ENCODE measurements at regions not wholly inside any gene's neighbourhood (a gene's known extent, or its start where the extent isn't known, plus 50 kb on each side); places are given as distances from the start of the nearest gene placed in this dataset.

GRCh38 chr2:66696886-66697285 is 262.0 kb downstream of the MEIS1 start:
- no peak overlapping the region for H3K4me3 ChIP-seq (ENCODE audit: insufficient read depth in 1 of 2, low read depth in 1 of 2, low read length in 2 of 2)
- H4K8ac ChIP-seq (ENCODE audit: low read length), result no peak overlapping the region
- DNase-seq, result no peak
- H3K9ac ChIP-seq (ENCODE audit: low read length), result peak overlapping the region; percentile 50
- no peak overlapping the region for H2BK12ac ChIP-seq (ENCODE audit: low read length in 2 of 2)
- no peaks in the 10 kb centered on the region for H3K27me3 ChIP-seq (ENCODE audit: control insufficient read depth in 1 of 2, insufficient read depth in 1 of 2, low read length in 2 of 2)
- H3K23ac ChIP-seq (ENCODE audit: low read length in 2 of 2), result no peak overlapping the region
- no peaks in the 10 kb centered on the region for H3K4me1 ChIP-seq (ENCODE audit: control insufficient read depth, insufficient read depth, low read depth, low read length)
- H3K18ac ChIP-seq (ENCODE audit: low read depth in 1 of 2, low read length in 2 of 2), result no peak overlapping the region
- H3K4ac ChIP-seq (ENCODE audit: low read depth in 1 of 2, low read length in 2 of 2), result no peak overlapping the region
- H2BK15ac ChIP-seq (ENCODE audit: low read depth, poor library complexity, severe bottlenecking), result no peak overlapping the region
- no peaks in the 10 kb centered on the region for H3K79me1 ChIP-seq (replicated peaks; ENCODE audit: low read length, poor library complexity, severe bottlenecking)
- H3K4me2 ChIP-seq (ENCODE audit: low read length, poor library complexity, severe bottlenecking), result no peak overlapping the region
- no peak overlapping the region for H2BK5ac ChIP-seq (ENCODE audit: low read depth, low read length, poor library complexity, severe bottlenecking)
- no peaks in the 10 kb centered on the region for H3K9me3 ChIP-seq (ENCODE audit: control insufficient read depth, low read length)
- WGBS, result no CpG with 5 or more reads among the region's 4 CpGs
- H3K27ac ChIP-seq (ENCODE audit: low read length, poor library complexity, severe bottlenecking), result no peak overlapping the region
- H2AK5ac ChIP-seq (ENCODE audit: low read length, severe bottlenecking), result no peak overlapping the region
- H4K91ac ChIP-seq (ENCODE audit: low read length), result no peak overlapping the region
- no peak overlapping the region for H3K14ac ChIP-seq (ENCODE audit: low read length in 2 of 2)
- H2BK120ac ChIP-seq (ENCODE audit: low read depth, low read length), result no peak overlapping the region
- no peak overlapping the region for H2AFZ ChIP-seq (ENCODE audit: low read depth, low read length)
- no peaks in the 10 kb centered on the region for H3K36me3 ChIP-seq (ENCODE audit: control insufficient read depth in 1 of 2, insufficient read depth in 2 of 2, low read depth in 1 of 2, low read length in 2 of 2)

- no peak overlapping the region for H2BK5ac ChIP-seq (ENCODE audit: low read depth, low read length, poor library complexity, severe bottlenecking)
- no peaks in the 10 kb centered on the region for H3K36me3 ChIP-seq (ENCODE audit: control insufficient read depth in 1 of 2, insufficient read depth in 2 of 2, low read depth in 1 of 2, low read length in 2 of 2)
- no peak overlapping the region for H3K4me2 ChIP-seq (ENCODE audit: low read length, poor library complexity, severe bottlenecking)
- H3K9ac ChIP-seq (ENCODE audit: low read length), result peak overlapping the region; percentile 50
- H3K4me1 ChIP-seq (ENCODE audit: control insufficient read depth, insufficient read depth, low read depth, low read length), result no peaks in the 10 kb centered on the region
- H4K91ac ChIP-seq (ENCODE audit: low read length), result no peak overlapping the region
- no peak overlapping the region for H3K14ac ChIP-seq (ENCODE audit: low read length in 2 of 2)
- no peak overlapping the region for H2BK15ac ChIP-seq (ENCODE audit: low read depth, poor library complexity, severe bottlenecking)
- no peak overlapping the region for H3K4me3 ChIP-seq (ENCODE audit: insufficient read depth in 1 of 2, low read depth in 1 of 2, low read length in 2 of 2)
- H3K18ac ChIP-seq (ENCODE audit: low read depth in 1 of 2, low read length in 2 of 2), result no peak overlapping the region
- WGBS, result 88% methylated on average over 4 of the region's 4 CpGs
- H3K79me1 ChIP-seq (replicated peaks; ENCODE audit: low read length, poor library complexity, severe bottlenecking), result no peaks in the 10 kb centered on the region
- H3K27ac ChIP-seq (ENCODE audit: low read length, poor library complexity, severe bottlenecking), result no peak overlapping the region
- no peak overlapping the region for H3K4ac ChIP-seq (ENCODE audit: low read depth in 1 of 2, low read length in 2 of 2)
- H2AFZ ChIP-seq (ENCODE audit: low read depth, low read length), result no peak overlapping the region
- no peak overlapping the region for H2AK5ac ChIP-seq (ENCODE audit: low read length, severe bottlenecking)
- H2BK120ac ChIP-seq (ENCODE audit: low read depth, low read length), result no peak overlapping the region
- no peaks in the 10 kb centered on the region for H3K9me3 ChIP-seq (ENCODE audit: control insufficient read depth, low read length)
- no peak overlapping the region for H4K8ac ChIP-seq (ENCODE audit: low read length)
- H3K27me3 ChIP-seq (ENCODE audit: control insufficient read depth in 1 of 2, insufficient read depth in 1 of 2, low read length in 2 of 2), result no peaks in the 10 kb centered on the region
- no peak for DNase-seq
- no peak overlapping the region for H3K23ac ChIP-seq (ENCODE audit: low read length in 2 of 2)
- H2BK12ac ChIP-seq (ENCODE audit: low read length in 2 of 2), result no peak overlapping the region
Measured at GRCh38 chr2:66697366-66697765, 262.4 kb downstream of the MEIS1 start.

- no peak overlapping the region for H2BK12ac ChIP-seq (ENCODE audit: low read length in 2 of 2)
- no peak overlapping the region for H2BK15ac ChIP-seq (ENCODE audit: low read depth, poor library complexity, severe bottlenecking)
- no peak overlapping the region for H4K91ac ChIP-seq (ENCODE audit: low read length)
- no peak overlapping the region for H3K18ac ChIP-seq (ENCODE audit: low read depth in 1 of 2, low read length in 2 of 2)
- no peak overlapping the region for H4K8ac ChIP-seq (ENCODE audit: low read length)
- H2BK5ac ChIP-seq (ENCODE audit: low read depth, low read length, poor library complexity, severe bottlenecking), result no peak overlapping the region
- no peak for DNase-seq
- peak overlapping the region; percentile 50 for H3K9ac ChIP-seq (ENCODE audit: low read length)
- no peak overlapping the region for H3K4ac ChIP-seq (ENCODE audit: low read depth in 1 of 2, low read length in 2 of 2)
- no peaks in the 10 kb centered on the region for H3K36me3 ChIP-seq (ENCODE audit: control insufficient read depth in 1 of 2, insufficient read depth in 2 of 2, low read depth in 1 of 2, low read length in 2 of 2)
- 94% methylated on average over 2 of the region's 3 CpGs for WGBS
- H3K4me3 ChIP-seq (ENCODE audit: insufficient read depth in 1 of 2, low read depth in 1 of 2, low read length in 2 of 2), result no peak overlapping the region
- no peak overlapping the region for H2AFZ ChIP-seq (ENCODE audit: low read depth, low read length)
- H3K4me2 ChIP-seq (ENCODE audit: low read length, poor library complexity, severe bottlenecking), result no peak overlapping the region
- H3K79me1 ChIP-seq (replicated peaks; ENCODE audit: low read length, poor library complexity, severe bottlenecking), result no peaks in the 10 kb centered on the region
- H3K23ac ChIP-seq (ENCODE audit: low read length in 2 of 2), result no peak overlapping the region
- no peaks in the 10 kb centered on the region for H3K27me3 ChIP-seq (ENCODE audit: control insufficient read depth in 1 of 2, insufficient read depth in 1 of 2, low read length in 2 of 2)
- H2BK120ac ChIP-seq (ENCODE audit: low read depth, low read length), result no peak overlapping the region
- no peaks in the 10 kb centered on the region for H3K4me1 ChIP-seq (ENCODE audit: control insufficient read depth, insufficient read depth, low read depth, low read length)
- H3K14ac ChIP-seq (ENCODE audit: low read length in 2 of 2), result no peak overlapping the region
- no peak overlapping the region for H2AK5ac ChIP-seq (ENCODE audit: low read length, severe bottlenecking)
- H3K27ac ChIP-seq (ENCODE audit: low read length, poor library complexity, severe bottlenecking), result no peak overlapping the region
- no peaks in the 10 kb centered on the region for H3K9me3 ChIP-seq (ENCODE audit: control insufficient read depth, low read length)
Measured at GRCh38 chr2:66698091-66698490, 263.2 kb downstream of the MEIS1 start.

GRCh38 chr2:66698576-66699239 is 263.8 kb downstream of the MEIS1 start:
- Histone ChIP-seq H2BK5ac (ENCODE audit: low read depth, low read length, poor library complexity, severe bottlenecking) (no peak overlapping the region), H3K4me2 (ENCODE audit: low read length, poor library complexity, severe bottlenecking) (no peak overlapping the region)

More at GRCh38 chr2:66698576-66699239, 263.8 kb downstream of the MEIS1 start:
- Histone ChIP-seq H3K36me3 (ENCODE audit: control insufficient read depth in 1 of 2, insufficient read depth in 2 of 2, low read depth in 1 of 2, low read length in 2 of 2) (no peaks in the 10 kb centered on the region), H3K18ac (ENCODE audit: low read depth in 1 of 2, low read length in 2 of 2) (no peak overlapping the region), H3K4ac (ENCODE audit: low read depth in 1 of 2, low read length in 2 of 2) (no peak overlapping the region), H2BK15ac (ENCODE audit: low read depth, poor library complexity, severe bottlenecking) (no peak overlapping the region), H3K4me1 (ENCODE audit: control insufficient read depth, insufficient read depth, low read depth, low read length) (no peaks in the 10 kb centered on the region), H3K79me1 (replicated peaks; ENCODE audit: low read length, poor library complexity, severe bottlenecking) (no peaks in the 10 kb centered on the region), H3K9me3 (ENCODE audit: control insufficient read depth, low read length) (no peaks in the 10 kb centered on the region), H3K14ac (ENCODE audit: low read length in 2 of 2) (no peak overlapping the region), H3K27me3 (ENCODE audit: control insufficient read depth in 1 of 2, insufficient read depth in 1 of 2, low read length in 2 of 2) (no peaks in the 10 kb centered on the region), H4K8ac (ENCODE audit: low read length) (no peak overlapping the region), H4K91ac (ENCODE audit: low read length) (no peak overlapping the region), H2BK120ac (ENCODE audit: low read depth, low read length) (no peak overlapping the region), H3K9ac (ENCODE audit: low read length) (peak overlapping the region; percentile 50), H3K27ac (ENCODE audit: low read length, poor library complexity, severe bottlenecking) (no peak overlapping the region), H3K23ac (ENCODE audit: low read length in 2 of 2) (no peak overlapping the region), H3K4me3 (ENCODE audit: insufficient read depth in 1 of 2, low read depth in 1 of 2, low read length in 2 of 2) (no peak overlapping the region), H2AK5ac (ENCODE audit: low read length, severe bottlenecking) (no peak overlapping the region), H2BK12ac (ENCODE audit: low read length in 2 of 2) (no peak overlapping the region), H2AFZ (ENCODE audit: low read depth, low read length) (no peak overlapping the region)
- DNase-seq, result no peak
- 83% methylated on average over 1 of the region's 5 CpGs for WGBS

Measured in mesenchymal stem cell (in vitro differentiated cells and primary cell).